ENCODE measurements at regions not wholly inside any gene's neighbourhood (a gene's known extent, or its start where the extent isn't known, plus 50 kb on each side); places are given as distances from the start of the nearest gene placed in this dataset.
A peak's percentile ranks its signal among the peaks of the same experiment; 100 is the strongest.

DNA sequence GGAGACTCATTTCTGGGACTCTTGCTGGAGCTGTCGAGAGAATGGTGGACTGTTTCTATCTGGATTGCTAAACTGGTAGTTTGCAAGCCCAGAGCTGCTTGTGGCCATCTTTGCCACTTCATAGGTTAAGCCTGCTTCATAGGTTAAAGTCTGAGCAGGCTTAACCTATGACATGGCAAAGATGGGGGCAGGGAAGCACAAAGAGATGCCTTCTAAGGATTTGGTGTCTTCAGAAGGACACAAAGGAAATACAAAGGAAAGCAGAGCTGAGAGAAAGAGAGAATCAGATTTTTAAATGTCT lies 78.4 kb upstream of the MAX start:
- Histone ChIP-seq H3K9me3 (0 out of 2 replicates have a peak, but pooled peaks cover 8% of the 10 kb centered on the region), H3K27ac (ENCODE audit: low read depth in 2 of 2, low read length in 1 of 2) (peak overlapping the region in 1 of 2 experiments; percentile 74; a peak in 2 of 4 replicates), H2AFZ (ENCODE audit: low read depth) (peak overlapping the region; percentile 78; the same call in 1 of the 2 replicates), H3K79me2 (ENCODE audit: insufficient read depth) (no peaks in the 10 kb centered on the region), H3K9ac (0 out of 2 replicates have a peak overlapping the region, but pooled peaks have one; percentile 4), H3K27me3 (ENCODE audit: insufficient read depth) (no peaks in the 10 kb centered on the region), H3K36me3 (replicated peaks in 1 of 2; ENCODE audit: control insufficient read depth in 1 of 2, insufficient read depth in 2 of 2, low read length in 1 of 2) (no peaks in the 10 kb centered on the region), H3K4me3 (ENCODE audit: low read depth in 2 of 2, low read length in 1 of 2) (no peak overlapping the region), H4K20me1 (ENCODE audit: insufficient read depth) (no peaks in the 10 kb centered on the region), H3F3A (replicated peaks; ENCODE audit: insufficient read depth) (peaks cover 20% of the 10 kb centered on the region), H3K9me2 (no peaks in the 10 kb centered on the region), H3K4me1 (ENCODE audit: control insufficient read depth in 1 of 2, insufficient read depth in 2 of 2, low read depth in 1 of 2, low read length in 1 of 2) (peaks cover 3 to 15% of the 10 kb centered on the region in 2 experiments; a peak in 2 of 4 replicates), H3K4me2 (0 out of 2 replicates have a peak overlapping the region, but pooled peaks have one; percentile 19)
- TF ChIP-seq, protein P1, sequence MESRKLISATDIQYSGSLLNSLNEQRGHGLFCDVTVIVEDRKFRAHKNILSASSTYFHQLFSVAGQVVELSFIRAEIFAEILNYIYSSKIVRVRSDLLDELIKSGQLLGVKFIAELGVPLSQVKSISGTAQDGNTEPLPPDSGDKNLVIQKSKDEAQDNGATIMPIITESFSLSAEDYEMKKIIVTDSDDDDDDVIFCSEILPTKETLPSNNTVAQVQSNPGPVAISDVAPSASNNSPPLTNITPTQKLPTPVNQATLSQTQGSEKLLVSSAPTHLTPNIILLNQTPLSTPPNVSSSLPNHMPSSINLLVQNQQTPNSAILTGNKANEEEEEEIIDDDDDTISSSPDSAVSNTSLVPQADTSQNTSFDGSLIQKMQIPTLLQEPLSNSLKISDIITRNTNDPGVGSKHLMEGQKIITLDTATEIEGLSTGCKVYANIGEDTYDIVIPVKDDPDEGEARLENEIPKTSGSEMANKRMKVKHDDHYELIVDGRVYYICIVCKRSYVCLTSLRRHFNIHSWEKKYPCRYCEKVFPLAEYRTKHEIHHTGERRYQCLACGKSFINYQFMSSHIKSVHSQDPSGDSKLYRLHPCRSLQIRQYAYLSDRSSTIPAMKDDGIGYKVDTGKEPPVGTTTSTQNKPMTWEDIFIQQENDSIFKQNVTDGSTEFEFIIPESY (IDR thresholded peaks at IDR 0.05; ENCODE audit: borderline replicate concordance, low read depth) = no peak
- TF ChIP-seq, protein P2, sequence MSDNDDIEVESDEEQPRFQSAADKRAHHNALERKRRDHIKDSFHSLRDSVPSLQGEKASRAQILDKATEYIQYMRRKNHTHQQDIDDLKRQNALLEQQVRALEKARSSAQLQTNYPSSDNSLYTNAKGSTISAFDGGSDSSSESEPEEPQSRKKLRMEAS (IDR thresholded peaks at IDR 0.05; ENCODE audit: low read depth) = no peak
- TF ChIP-seq GABPA (IDR thresholded peaks at IDR 0.05; ENCODE audit: low read depth) (0 out of 2 replicates have a peak, but pooled peaks have one; percentile 3), YY1 (IDR thresholded peaks at IDR 0.05; ENCODE audit: low read depth) (0 out of 2 replicates have a peak, but pooled peaks have one; percentile 27), FOSL2 (IDR thresholded peaks at IDR 0.05; ENCODE audit: borderline replicate concordance, low read depth) (no peak)
- CTCF ChIA-PET = interaction anchor here (0.9 to 1.2 kb wide), 2 partner anchors 16 to 75 kb away, joined by 3 read pairs; no protein-coding TSS in a partner anchor
- POLR2A ChIA-PET = interaction anchor here (1.0 kb wide), 1 partner anchor 140 kb away, joined by 3 read pairs; no protein-coding TSS in a partner anchor
- DNase-seq = no peak
- 67% methylated on average over 1 of the region's 1 CpG for WGBS (ENCODE audit: low lambda C conversion rate)

DNA sequence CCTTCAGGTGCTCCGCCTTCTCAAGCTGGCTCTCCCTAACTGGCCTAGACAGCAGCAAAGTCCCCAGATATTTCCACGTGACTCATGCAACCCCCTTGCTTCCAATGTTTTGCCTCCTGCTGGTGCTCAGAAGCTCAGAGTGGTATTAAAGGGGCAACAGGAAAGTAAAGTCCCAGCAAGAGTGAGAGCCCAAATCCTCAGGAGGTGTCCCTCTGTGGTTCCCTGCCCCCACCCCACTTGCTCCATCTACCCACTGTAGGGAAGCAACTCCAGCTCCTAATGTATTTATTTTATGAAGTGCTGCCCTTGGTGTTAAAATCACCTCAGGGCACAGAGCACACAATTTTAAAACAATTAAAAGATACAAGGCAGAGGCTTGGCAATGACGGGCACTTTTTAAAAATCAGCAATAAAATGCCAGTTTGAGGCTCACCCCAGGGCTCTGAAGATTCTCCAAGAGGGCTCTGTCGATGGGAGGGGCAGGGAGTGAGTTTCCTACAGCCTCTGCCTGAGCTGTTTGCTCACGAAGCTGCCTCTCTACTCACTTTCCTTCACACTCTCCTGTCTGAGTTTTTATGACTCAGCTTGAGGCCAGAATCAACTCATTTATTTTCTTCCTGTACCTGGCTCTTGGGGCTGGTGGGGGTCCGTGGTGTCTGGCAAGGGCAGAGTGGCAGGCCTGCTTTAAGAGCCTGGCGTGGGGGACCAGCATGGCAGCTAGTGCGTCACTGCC lies 81.9 kb upstream of the MAX start:
- no peaks in the 10 kb centered on the region for H4K20me1 ChIP-seq (ENCODE audit: insufficient read depth)
- 0 out of 2 replicates have a peak overlapping the region, but pooled peaks have one; percentile 23 for H3K4me2 ChIP-seq
- peaks cover 20% of the 10 kb centered on the region for H3F3A ChIP-seq (replicated peaks; ENCODE audit: insufficient read depth)
- ChIA-PET POLR2A (interaction anchor here (1.6 kb wide), 1 partner anchor 9 kb away, joined by 3 read pairs; no protein-coding TSS in a partner anchor), CTCF (interaction anchor here (0.9 to 5.5 kb wide), 5 partner anchors 10 to 640 kb away, joined by 3 to 23 read pairs (median 3); partner anchors contain the start of gene FUT8)
- H3K9me3 ChIP-seq = 0 out of 2 replicates have a peak, but pooled peaks cover 8% of the 10 kb centered on the region
- H3K9me2 ChIP-seq = no peaks in the 10 kb centered on the region
- peaks cover 3 to 10% of the 10 kb centered on the region in 2 experiments; a peak in 2 of 4 replicates for H3K4me1 ChIP-seq (ENCODE audit: control insufficient read depth in 1 of 2, insufficient read depth in 2 of 2, low read depth in 1 of 2, low read length in 1 of 2)
- H3K4me3 ChIP-seq (ENCODE audit: low read depth in 2 of 2, low read length in 1 of 2) = no peak overlapping the region
- no peaks in the 10 kb centered on the region for H3K79me2 ChIP-seq (ENCODE audit: insufficient read depth)
- 59% methylated on average over 7 of the region's 8 CpGs for WGBS (ENCODE audit: low lambda C conversion rate)
- no peaks in the 10 kb centered on the region for H3K36me3 ChIP-seq (replicated peaks in 1 of 2; ENCODE audit: control insufficient read depth in 1 of 2, insufficient read depth in 2 of 2, low read length in 1 of 2)
- no peak overlapping the region for H3K27ac ChIP-seq (ENCODE audit: low read depth in 2 of 2, low read length in 1 of 2)
- H2AFZ ChIP-seq (ENCODE audit: low read depth) = peak overlapping the region; percentile 40; the same call in 1 of the 2 replicates
- TF ChIP-seq JUND (IDR thresholded peaks at IDR 0.05) (no peak), EZH2phosphoT487 (IDR thresholded peaks at IDR 0.05; ENCODE audit: borderline replicate concordance, low read depth) (no peak), RFX5 (IDR thresholded peaks at IDR 0.05; ENCODE audit: low read length) (no peak), RAD21 (IDR thresholded peaks at IDR 0.05; ENCODE audit: low read length) (no peak), RXRA (IDR thresholded peaks at IDR 0.05; ENCODE audit: borderline replicate concordance, low read depth) (no peak), TAF1 (IDR thresholded peaks at IDR 0.05; ENCODE audit: borderline replicate concordance, low read depth, low read length) (no peak), MXI1 (IDR thresholded peaks at IDR 0.05; ENCODE audit: low read depth, low read length) (no peak), CHD2 (IDR thresholded peaks at IDR 0.05; ENCODE audit: low read length, partially characterized antibody) (no peak), TEAD4 (IDR thresholded peaks at IDR 0.05; ENCODE audit: borderline replicate concordance, insufficient read depth) (no peak)
- no peak overlapping the region for H3K9ac ChIP-seq
- DNase-seq = no peak
- H3K27me3 ChIP-seq (ENCODE audit: insufficient read depth) = no peaks in the 10 kb centered on the region

All from SK-N-SH (cell line).